HG02938 (cell line): ENCODE measurements at regions not wholly inside any gene's neighbourhood (a gene's known extent, or its start where the extent isn't known, plus 50 kb on each side); places are given as distances from the start of the nearest gene placed in this dataset.
"Not testable (repeated sequence)": the region's sequence is repeated elsewhere in the genome, so short reads cannot be mapped to it uniquely, and the experiment has no call there.

Experiments used
- ATAC-seq: cut with Tn5 transposase; IDR thresholded peaks from one replicate; pipeline ENCODE4 v1.9.1; 2021; ENCODE audit warnings: mild to moderate bottlenecking, moderate library complexity; ENCODE audit not compliant: unreplicated experiment

- ATAC-seq, result not testable (repeated sequence)
These were observed 1119.1 kb downstream of the SUCLG1 start for GRCh38 chr2:83339942-83340341.

GRCh38 chr2:83331810-83332209 lies 1127.3 kb downstream of the SUCLG1 start:
- ATAC-seq, result no peak

GRCh38 chr2:83323038-83323437 lies 1136.0 kb downstream of the SUCLG1 start:
- no peak for ATAC-seq

GRCh38 chr2:83320053-83320452 lies 1139.0 kb downstream of the SUCLG1 start:
- no peak for ATAC-seq

- no peak for ATAC-seq
These were observed 1153.2 kb downstream of the SUCLG1 start for GRCh38 chr2:83305758-83306378.

GRCh38 chr2:83291083-83291482 lies 1168.0 kb downstream of the SUCLG1 start:
- no peak for ATAC-seq

- ATAC-seq, result no peak
These were observed 1176.2 kb downstream of the SUCLG1 start for GRCh38 chr2:83282841-83283240.

GRCh38 chr2:83282043-83282795 lies 1176.9 kb downstream of the SUCLG1 start:
- ATAC-seq, result no peak

- ATAC-seq, result no peak
These were observed 1178.7 kb downstream of the SUCLG1 start for GRCh38 chr2:83280391-83280790.

GRCh38 chr2:83273322-83273721 lies 1185.8 kb downstream of the SUCLG1 start:
- no peak for ATAC-seq

GRCh38 chr2:83261591-83262136 lies 1197.4 kb downstream of the SUCLG1 start:
- ATAC-seq, result no peak

- ATAC-seq, result no peak
These were observed 1205.2 kb downstream of the SUCLG1 start for GRCh38 chr2:83253848-83254247.

- ATAC-seq, result no peak
These were observed 1207.7 kb downstream of the SUCLG1 start for GRCh38 chr2:83251321-83251872.

GRCh38 chr2:83245806-83246537 lies 1213.1 kb downstream of the SUCLG1 start:
- ATAC-seq, result not testable (repeated sequence)

- ATAC-seq, result no peak
These were observed 1218.5 kb downstream of the SUCLG1 start for GRCh38 chr2:83240611-83241010.

- no peak for ATAC-seq
These were observed 1221.0 kb downstream of the SUCLG1 start for GRCh38 chr2:83238111-83238510.

- no peak for ATAC-seq
These were observed 1224.8 kb downstream of the SUCLG1 start for GRCh38 chr2:83234246-83234645.

- no peak for ATAC-seq
These were observed 1225.3 kb downstream of the SUCLG1 start for GRCh38 chr2:83233781-83234180.

- no peak for ATAC-seq
These were observed 1225.8 kb downstream of the SUCLG1 start for GRCh38 chr2:83233326-83233725.

- ATAC-seq, result no peak
These were observed 1229.6 kb downstream of the SUCLG1 start for GRCh38 chr2:83229443-83229842.

- no peak for ATAC-seq
These were observed 1234.4 kb downstream of the SUCLG1 start for GRCh38 chr2:83224591-83225200.
